NCI-H146 treated with DMSO at 0.1 percent for 48 hours (cell line): ENCODE measurements at regions not wholly inside any gene's neighbourhood (a gene's known extent, or its start where the extent isn't known, plus 50 kb on each side); places are given as distances from the start of the nearest gene placed in this dataset.
A peak's percentile ranks its signal among the peaks of the same experiment; 100 is the strongest.

ENCODE experiments used
- DNase-seq: peaks from one replicate; lab custom pipeline; 2025; ENCODE audit not compliant: unreplicated experiment; lab: John Stamatoyannopoulos, UW

DNA sequence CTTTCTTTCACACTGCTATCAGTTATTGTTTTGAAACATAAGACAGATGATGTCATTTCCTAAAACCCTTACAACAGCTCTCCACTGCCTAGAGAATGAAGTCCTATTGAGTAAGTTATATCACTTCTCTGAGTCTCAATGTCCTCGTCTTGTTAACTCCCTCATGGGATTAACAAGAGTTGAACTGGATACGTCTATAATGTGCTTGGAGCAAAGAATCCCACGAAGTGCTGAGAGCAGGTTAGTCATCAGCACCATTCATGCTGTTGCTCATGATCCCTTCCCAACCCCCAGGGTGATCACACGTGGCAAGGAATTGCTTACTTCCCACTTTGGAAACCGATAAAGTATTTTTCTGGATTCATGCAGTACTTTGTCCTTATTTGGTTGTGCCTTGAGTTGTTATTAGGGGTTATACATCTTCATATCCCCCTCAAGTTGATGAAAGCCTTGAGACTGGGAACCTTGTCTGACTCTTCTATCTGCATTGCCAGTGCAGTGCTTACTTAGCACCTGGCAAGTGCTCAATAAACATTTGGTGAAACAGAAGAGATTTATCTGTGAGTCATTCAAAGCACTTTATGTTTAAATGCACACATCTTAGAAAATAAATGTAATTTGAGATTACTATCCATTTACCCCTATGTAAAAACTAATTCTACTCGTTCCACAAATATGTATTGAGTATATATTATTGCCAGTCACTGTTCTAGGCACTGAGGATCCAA is 487.5 kb downstream of the EPM2A start:
- no peak for DNase-seq

DNA sequence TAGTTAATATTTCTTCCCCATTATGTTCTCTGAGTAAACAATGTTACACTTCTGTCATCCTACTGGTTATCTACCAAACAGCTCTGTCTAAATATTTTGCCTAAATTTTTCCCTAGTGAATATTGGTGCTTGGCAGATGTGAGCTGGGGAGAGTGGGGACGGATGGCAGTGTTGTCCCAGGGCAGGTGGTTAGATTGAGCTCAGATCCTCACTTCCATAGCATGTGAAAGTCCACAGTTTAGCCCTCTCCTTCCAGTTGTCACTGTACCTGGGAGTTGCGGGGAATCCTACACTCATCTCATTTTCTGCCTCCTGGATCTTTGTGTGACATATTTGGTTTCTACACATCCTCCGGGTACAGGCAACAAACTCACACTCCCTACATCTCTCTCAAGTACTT is 484.9 kb downstream of the EPM2A start:
- no peak for DNase-seq

DNA sequence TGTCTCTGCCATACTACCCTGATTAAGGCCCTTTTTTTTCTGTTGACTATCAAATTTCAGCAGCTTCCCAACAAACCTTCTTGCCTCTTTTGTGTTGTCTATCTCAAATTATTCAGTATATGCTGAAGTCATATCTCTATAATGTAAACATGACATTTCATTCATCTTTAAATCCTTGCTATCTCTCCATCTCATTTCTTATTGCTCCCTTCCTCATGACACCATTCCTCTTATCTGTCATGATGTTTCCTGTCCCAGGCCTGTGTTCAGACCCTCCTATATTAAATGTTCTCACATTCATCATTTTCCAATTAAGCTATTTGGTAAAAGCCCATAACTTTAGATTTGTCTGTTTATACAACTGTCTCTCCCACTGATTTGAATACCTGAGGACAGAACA is 482.6 kb downstream of the EPM2A start:
- DNase-seq: peak; percentile 41

DNA sequence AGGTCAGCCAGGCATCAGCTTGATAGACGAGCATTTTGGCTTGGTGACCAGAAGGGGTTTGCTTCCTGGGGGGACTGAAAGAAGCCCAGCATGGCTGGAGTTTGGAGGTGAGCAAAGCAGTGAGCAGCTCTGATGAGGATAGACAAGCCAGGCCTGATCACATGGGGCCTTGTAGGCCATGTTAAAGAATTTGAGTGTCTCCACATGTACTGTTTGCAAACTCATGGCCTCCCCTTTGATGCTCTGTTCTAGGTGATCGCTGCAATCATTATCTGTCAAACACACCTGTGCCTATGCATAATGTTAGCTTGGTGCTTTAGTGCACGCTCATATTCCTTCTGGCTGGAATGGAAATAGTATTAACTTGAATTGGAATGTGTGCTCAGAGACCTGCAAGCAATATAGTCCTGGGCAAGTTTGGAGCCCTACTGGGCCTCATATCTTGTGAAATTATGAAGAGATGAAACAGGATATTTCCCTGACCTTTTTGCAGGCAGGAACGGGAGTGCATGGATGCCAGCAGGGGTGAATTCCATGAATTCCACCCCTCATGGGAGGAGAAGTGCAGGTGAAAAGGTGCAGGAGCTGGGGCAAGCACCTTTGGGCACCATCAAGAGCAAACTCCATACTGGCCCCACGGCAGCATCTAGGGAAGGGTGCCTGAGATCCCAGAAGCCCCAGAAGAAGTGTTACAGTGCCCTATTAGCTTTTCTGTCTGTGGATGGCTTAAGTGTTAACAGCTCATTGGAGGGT is 480.5 kb downstream of the EPM2A start:
- DNase-seq: no peak

DNA sequence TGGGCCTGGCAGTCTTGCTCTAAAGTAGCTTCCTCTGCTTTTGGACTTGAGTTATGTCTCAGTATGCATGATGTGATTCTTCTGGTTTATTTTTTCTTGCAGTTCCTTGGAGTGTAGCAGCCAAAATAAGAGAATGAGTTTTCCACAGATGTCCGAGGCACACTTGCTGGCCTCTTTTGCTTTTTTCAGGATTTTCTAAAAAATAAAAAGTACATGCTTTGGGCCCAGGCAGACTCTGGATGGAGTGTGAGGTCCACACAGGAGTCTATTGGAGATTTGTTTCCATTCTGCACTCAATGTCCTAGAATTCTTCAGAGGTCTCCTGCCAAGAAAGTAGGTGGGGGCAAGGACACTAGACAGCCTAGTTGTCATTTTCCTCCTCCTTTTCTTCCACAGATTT is 477.6 kb downstream of the EPM2A start:
- no peak for DNase-seq

DNA sequence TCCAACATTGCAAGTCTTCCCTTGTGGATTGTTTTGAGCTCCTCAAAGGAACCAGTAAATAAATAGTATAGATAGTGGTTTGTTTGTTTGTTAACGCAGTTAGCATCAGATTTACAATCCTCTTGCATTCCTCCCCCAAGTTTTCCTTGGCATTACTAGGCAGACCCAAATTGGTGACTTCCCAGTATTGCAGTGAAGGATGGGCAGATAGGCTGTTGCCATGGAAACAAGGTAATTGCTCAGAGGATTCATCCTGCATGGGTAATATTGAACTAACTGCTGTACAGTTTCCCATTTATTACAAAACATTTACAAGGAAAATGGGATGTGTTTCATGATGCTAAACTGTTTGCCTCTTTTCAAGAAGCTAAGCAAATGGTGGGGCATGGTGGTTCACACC is 477.2 kb downstream of the EPM2A start:
- DNase-seq: no peak

DNA sequence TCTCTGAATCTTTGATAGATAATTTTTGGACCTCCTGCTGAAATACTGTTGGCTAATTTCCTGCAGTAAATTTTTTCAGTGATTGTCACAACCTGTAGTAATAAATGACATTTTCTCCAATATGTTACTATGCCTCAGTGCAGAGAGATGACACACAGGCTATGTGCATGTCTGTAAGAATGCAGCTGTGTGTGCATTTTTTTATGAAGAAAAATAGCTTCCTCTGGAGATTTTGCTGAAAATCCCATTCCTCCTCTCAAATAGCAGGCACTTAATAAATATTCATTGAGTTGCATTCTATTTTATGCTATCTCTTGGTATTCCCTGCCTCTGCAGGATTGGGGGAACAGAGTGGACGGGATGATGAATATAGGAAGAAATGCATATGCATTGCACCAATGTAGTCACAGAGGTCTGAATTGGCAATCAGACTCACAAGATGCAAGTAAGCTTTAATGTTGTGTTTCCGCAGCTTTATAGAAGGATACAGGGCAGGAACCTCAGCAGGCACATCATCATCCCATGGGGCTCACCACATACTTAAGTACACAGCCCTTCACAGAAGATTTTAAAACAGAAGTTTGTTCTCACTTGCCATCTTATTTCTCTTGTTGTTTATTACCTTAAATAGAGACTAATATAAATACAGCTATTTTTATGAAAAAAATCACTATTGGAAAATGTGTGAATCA is 474.7 kb downstream of the EPM2A start:
- no peak for DNase-seq

DNA sequence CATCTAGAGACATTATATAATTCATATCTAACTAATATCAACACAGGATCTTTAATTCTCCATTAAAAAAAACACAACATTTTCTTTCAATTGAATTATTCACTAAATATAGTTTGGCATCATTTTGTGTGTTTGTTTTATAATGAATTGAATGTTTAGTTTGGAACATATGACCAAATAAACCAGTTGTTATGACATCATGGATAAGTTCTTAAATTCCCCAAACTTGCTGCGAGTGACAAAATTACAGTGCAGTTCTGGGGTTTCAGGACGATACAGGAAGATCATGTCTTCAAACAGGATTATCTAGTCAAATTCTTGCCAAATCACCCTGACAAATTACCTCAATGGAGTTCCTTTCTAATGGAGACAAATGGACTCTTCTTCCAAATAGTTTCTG is 473.6 kb downstream of the EPM2A start:
- no peak for DNase-seq

DNA sequence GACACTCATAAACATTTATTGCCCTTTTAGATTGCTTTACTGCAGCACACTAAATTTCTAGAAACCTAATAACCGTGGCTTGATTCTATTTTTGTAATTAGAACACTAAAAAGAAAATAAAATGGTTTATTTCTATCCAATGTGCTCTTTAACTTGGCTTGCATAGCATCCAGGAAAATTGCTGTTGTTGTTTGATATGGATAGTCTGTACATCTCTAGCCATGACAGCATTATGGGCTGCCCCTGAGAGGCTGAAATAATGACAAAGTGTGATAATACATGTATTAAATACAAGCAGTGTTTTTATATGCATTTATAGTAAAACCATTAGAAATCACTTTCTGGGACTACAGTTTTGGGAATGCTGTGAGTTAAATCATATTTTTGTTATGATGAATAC is 472.5 kb downstream of the EPM2A start:
- DNase-seq: no peak

DNA sequence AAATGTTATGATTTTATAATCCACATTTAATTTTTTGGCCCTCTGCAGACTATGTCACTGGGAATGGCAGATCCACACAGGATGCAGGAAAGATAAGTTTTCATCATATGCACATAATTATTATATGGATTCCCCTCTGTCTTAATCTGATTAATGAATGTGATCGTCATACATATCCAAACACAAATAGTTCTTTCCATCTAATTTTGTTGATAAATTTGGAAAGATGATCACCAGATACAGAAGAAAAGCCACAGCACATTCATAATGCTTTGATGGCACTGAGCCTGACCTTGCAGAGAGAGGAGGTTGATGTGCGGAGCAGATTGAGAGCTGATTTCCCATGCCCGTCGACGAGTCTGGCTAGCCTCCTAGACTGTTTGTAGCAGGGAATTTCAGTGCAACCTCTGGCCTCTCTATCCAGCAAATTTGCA is 471.5 kb downstream of the EPM2A start:
- DNase-seq: no peak

DNA sequence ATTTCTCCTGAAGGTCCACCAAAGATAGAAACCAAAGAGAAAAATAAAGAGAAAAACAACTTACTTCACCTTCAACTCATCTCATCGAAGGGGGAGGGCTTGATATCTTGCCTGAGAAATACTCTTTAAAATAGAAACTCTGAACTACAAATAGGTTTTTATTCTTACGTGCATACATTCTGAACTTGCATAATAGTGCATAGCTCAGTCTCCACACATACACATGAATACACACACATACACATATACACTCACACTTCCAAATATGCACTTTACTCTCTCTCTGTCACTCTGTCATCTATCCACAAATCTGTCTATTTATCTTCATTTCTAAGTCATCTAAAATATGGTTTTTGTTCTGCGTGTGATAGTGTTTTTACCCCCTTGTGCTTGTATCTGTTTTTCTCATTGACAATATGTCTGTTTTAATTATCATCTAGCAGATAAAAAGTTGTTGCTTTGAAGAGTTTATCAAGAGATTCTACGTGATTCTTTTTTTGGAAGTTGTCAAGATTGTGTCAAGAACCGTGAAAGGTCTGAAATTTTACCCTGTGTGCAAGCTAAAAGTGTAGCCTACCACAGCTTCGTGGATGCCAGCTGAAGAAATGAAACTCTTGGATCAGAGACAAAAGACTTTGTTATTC is 468.8 kb downstream of the EPM2A start:
- no peak for DNase-seq

DNA sequence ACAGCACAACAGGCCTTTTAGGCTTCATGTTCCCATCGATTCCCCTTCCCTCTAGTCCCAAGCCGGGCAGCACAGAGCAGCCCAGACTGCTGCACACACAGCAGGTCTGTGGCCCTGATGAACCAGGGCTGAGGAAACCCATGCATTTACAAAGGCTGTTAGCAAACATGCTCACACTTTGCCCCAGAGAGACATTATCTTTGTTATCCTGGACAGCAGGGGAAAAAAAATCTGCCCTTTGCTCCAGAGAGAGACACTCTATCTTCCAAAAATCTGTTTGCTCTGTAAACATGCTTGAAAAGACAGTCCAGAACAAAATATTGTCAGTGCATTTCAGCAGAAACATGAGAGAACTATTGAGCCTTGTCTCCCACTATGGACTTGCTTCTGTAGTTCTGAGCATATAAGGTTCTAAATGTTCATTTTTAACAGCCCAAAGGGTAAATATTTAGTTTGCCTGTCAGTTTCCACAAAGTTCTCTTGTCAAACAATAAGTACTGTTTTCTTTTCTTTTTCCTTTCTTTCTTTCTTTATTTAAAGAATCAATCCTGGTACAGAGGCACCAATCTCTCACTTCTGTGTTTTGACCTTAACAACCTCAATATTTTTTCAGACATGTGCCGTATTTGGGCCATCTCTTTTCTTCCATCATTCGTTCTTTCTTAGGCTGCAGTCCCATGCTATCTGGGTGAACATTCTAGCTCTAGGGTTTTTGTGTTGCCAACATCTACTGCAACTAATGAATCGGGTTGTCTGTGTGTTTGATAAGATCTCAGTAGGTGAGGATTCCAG is 468.0 kb downstream of the EPM2A start:
- DNase-seq: peak; percentile 46

DNA sequence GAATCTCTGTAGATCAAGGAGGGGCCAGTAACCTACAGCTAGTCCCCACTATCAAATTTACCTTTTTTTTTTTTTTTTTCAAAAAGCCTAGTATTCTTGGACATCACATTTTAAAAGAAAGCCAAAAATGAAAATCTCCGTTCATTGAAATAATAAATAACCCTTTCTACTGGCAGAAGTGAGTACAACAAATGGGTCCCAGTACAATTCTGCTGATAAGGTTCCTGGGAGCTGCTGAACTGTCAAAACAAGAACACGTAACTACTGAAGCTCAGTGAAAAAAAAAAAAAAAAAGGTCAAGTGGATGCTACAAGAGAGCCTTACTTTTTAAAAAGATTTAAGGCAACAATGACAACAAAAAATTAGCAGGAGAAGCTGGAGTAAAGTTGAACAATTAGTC is 464.9 kb downstream of the EPM2A start:
- DNase-seq: no peak

DNA sequence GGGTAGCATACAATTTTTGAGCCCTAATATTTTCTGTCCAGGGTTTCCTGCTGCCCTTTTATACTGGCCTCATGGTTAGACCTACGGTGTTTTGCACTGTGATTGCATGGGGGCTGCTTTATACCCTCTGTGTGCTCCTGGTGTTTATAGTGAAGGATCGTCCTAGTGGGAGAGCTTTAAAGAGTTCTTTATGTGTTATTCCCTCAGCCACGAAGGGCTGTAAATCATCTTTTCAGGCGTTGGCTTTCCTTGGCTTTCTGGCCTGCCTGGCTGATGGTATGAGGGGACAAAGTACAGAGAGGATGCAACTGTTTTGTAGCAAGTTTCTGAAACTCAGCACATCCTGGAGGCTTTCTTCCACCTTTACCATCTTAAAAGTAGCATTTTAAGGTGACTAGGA is 464.3 kb downstream of the EPM2A start:
- DNase-seq: no peak

DNA sequence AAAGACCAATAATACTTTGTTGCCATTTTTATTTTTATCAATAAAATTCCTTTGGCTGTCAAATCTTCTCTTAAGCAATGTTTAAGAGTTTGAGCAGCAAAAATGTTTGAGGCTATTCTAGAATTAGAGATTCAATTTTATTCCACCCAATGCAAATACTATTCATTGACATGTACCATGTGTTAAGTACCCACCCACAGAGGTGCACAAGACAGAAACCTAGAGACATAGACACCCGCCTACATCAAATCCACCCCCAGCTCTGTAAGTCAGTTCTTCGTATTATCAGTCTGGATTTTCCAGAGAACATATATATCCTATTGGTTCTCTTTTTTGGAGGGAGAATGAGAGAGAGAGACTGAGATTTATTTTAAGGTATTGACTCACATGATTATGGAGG is 463.7 kb downstream of the EPM2A start:
- no peak for DNase-seq

DNA sequence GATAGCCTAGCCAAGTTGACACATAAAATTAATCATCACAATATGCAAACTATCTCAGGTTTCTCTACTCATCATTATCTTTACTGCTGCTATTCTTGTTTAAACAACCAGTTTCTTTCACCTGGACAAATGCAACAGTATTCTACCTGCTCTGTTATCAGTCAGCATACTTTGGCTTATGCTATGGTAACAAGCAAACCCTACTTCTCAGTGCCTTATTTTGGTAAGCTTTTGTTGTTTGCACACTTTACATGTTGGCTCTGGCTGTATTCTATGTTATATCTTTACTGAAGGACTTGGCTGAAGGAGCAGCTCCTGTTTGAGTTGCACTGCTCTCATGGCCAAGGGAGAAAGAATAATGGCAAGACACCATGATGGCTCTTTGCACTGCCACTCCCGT is 463.1 kb downstream of the EPM2A start:
- no peak for DNase-seq

DNA sequence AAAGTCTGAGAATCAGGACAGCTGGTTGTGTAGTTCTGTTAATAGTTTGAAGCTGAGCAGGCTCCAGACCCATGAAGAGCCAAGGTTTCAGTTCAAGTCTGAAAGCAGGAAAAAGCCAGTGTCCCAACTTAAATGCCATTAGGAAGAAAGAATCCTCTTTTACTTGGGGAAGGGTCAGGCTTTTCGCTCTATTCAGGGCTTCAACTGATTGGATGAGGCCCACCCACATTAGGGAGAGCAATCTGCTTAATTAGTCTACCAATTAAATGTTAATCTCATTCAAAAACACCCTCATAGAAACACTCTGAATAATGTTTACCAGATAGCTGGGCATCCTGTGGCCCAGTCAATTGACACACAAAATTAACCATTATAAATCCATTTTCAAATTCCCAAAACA is 462.2 kb downstream of the EPM2A start:
- no peak for DNase-seq

DNA sequence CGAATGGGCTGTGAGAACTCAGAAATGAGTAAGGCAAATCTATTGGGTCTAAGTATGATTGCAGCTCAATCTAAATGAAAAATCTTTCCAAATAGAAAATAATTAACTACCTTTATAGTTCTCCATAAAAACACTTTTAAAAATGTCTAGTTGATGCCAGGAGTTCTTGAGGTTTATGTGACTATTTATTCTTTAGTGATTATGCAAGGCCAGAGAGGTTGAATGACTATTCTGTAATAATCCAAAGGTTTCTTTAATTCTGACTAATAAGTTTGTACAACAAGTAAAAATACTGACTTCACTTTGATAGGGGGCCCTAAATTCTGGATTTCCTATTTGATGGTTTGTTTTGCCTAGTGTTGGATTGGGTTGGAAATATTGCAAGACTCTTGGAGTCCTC is 461.2 kb downstream of the EPM2A start:
- no peak for DNase-seq

DNA sequence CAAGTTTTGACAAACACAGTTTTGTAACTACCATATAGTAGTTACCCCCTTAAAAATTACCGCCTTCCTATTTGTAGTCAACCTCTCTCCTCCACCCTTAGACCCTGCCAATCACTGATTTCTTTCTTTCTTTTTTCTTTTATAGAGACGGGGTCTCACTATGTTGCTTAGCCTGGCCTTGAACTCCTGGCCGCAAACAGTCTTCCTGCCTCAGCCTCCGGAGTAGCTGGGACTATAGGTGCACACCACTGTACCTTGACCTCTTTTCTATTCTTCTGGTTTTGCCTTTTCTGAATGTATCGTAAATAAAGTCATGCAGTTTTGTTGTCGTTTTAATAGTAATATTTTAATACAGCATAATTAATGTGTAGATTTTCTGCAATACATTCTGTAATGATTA is 460.3 kb downstream of the EPM2A start:
- no peak for DNase-seq

DNA sequence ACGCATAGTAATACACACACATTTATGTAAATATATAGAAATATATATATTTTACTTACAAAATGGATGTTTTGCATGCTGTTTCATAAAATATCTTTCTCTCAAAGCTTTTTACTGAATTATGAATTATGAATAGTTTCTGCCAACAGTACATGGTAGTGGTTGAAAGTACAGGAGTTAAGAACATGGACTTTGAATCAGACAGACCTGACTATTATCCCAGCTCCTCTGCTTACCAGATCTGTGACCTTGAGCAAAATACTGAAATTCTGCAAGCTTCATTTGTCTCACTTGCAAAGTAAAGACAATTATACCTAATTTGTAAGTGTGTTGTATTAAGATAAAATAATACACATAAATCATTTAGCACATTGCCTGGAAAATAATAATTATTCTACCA is 459.5 kb downstream of the EPM2A start:
- DNase-seq: no peak

DNA sequence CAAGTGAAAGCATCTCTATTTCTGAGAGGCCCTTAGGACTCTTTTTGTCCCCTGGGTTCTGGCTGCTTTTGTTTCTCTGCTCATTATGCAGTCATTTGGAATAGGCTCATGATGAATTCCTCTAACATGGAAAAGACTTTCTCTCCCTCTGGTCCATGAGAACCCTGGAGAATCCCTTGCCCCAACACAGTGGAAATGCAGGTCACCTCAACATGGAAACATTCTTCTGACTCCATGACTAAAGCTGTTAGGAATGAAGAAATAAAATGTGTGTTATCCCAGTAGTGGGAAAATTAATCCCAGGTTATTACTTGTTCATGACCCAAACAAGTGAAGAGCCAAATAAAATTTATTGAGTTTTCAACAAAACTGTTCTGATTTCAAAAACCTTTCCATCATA is 458.6 kb downstream of the EPM2A start:
- no peak for DNase-seq
